CD8-positive, alpha-beta memory T cell (primary cell): ENCODE measurements at regions not wholly inside any gene's neighbourhood (a gene's known extent, or its start where the extent isn't known, plus 50 kb on each side); places are given as distances from the start of the nearest gene placed in this dataset.

Source experiments
- CTCF ChIA-PET: fragments of 350-600 bp; sonication (Branson Sonifier 250); formaldehyde crosslinking; loops from one replicate; lab custom pipeline; 2021; ENCODE audit warnings: antibody characterized with exemption; lab: Charles Lee
- POLR2A ChIA-PET: fragments of 350-600 bp; sonication (Branson Sonifier 250); formaldehyde crosslinking; loops from one replicate; lab custom pipeline; 2021; ENCODE audit warnings: antibody characterized with exemption; lab: Charles Lee
- DNase-seq, 5 donors: peaks; one replicate each; pipeline versions ENCODE4 v3.0.0 to v3.0.0-alpha.2; 2020 to 2022; ENCODE audit warnings: mixed read lengths in 1 of 5
- H3K27ac ChIP-seq: one replicate; pipeline ENCODE4 v1.7.0; 2013; ENCODE audit warnings: low read depth, mild to moderate bottlenecking, low read length, moderate library complexity
- H3K27me3 ChIP-seq: 2 replicates; pipeline ENCODE4 v1.7.0; 2013; ENCODE audit warnings: low read length, mild to moderate bottlenecking; ENCODE audit not compliant: insufficient read depth, poor library complexity, severe bottlenecking
- H3K36me3 ChIP-seq: 2 replicates; pipeline ENCODE4 v1.7.0; 2013; ENCODE audit warnings: mild to moderate bottlenecking, low read length, moderate library complexity; ENCODE audit not compliant: insufficient read depth
- H3K4me1 ChIP-seq: 2 replicates; pipeline ENCODE4 v1.7.0; 2013; ENCODE audit warnings: mild to moderate bottlenecking, low read length, moderate library complexity; ENCODE audit not compliant: insufficient read depth
- H3K4me3 ChIP-seq: 2 replicates; pipeline ENCODE4 v1.7.0; 2013; ENCODE audit warnings: mild to moderate bottlenecking, low read length
- H3K9me3 ChIP-seq: 2 replicates; pipeline ENCODE4 v1.7.0; 2013; ENCODE audit warnings: mild to moderate bottlenecking, low read length
- H3K27ac Mint-ChIP-seq, 8 donors: one replicate each; pipeline ENCODE4 v1.8.0; 2020 to 2021; ENCODE audit warnings: mixed read lengths in 8 of 8, mild to moderate bottlenecking in 6 of 8, inconsistent platforms in 3 of 8, moderate library complexity in 3 of 8
- H3K27me3 Mint-ChIP-seq, 2 donors: one replicate each; pipeline ENCODE4 v1.8.0; 2020 to 2021; ENCODE audit warnings: mixed read lengths in 2 of 2, mild to moderate bottlenecking in 1 of 2, moderate library complexity in 1 of 2
- H3K36me3 Mint-ChIP-seq, 3 donors: one replicate each; pipeline ENCODE4 v1.8.0; 2020 to 2021; ENCODE audit warnings: mixed read lengths in 3 of 3, inconsistent platforms in 1 of 3, mild to moderate bottlenecking in 1 of 3
- H3K4me1 Mint-ChIP-seq, 3 donors: one replicate each; pipeline ENCODE4 v1.8.0; 2020 to 2021; ENCODE audit warnings: mixed read lengths in 3 of 3, inconsistent platforms in 1 of 3, mild to moderate bottlenecking in 1 of 3
- H3K4me3 Mint-ChIP-seq, 7 donors: one replicate each; pipeline ENCODE4 v1.8.0; 2020 to 2021; ENCODE audit warnings: mixed read lengths in 7 of 7, mild to moderate bottlenecking in 6 of 7, moderate library complexity in 4 of 7, inconsistent platforms in 2 of 7
- H3K9me3 Mint-ChIP-seq, 5 donors: one replicate each; pipeline ENCODE4 v1.8.0; 2020 to 2022; ENCODE audit warnings: mixed read lengths in 5 of 5, mild to moderate bottlenecking in 3 of 5, moderate library complexity in 2 of 5, inconsistent platforms in 1 of 5

DNA sequence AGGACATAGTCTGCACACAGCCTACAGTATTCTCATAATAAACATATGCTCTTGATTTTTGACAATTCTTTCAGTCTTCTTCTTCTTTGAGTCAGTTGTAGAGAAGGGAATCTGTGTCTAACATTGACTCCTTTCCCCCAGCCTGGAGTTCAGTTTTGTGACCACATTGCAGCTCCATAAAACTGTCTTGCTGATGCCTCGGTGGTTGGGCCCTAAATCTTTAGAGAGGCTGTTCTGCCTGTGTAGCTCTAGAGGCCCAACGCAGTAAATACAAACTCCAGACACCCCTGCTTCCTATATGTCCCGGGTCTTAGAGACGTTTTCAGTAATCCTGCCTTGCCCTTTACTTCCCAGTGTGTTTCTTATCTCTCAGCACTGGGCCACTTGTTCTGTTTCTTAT lies 639.5 kb upstream of the AADAT start:
- Mint-ChIP-seq H3K4me1 (no peaks in the 10 kb centered on the region), H3K36me3 (no peaks in the 10 kb centered on the region), H3K9me3 (peaks cover 2 to 13% (median 4%) of the 10 kb centered on the region in 5 donors), H3K27me3 (no peaks in the 10 kb centered on the region), H3K27ac (no peak overlapping the region), H3K4me3 (no peak overlapping the region)
- Histone ChIP-seq H3K27ac (no peak overlapping the region), H3K27me3 (no peaks in the 10 kb centered on the region), H3K9me3 (no peaks in the 10 kb centered on the region), H3K4me3 (no peak overlapping the region), H3K4me1 (no peaks in the 10 kb centered on the region), H3K36me3 (no peaks in the 10 kb centered on the region)
- CTCF ChIA-PET = no interaction called here
- no peak for DNase-seq
- POLR2A ChIA-PET = no interaction called here

DNA sequence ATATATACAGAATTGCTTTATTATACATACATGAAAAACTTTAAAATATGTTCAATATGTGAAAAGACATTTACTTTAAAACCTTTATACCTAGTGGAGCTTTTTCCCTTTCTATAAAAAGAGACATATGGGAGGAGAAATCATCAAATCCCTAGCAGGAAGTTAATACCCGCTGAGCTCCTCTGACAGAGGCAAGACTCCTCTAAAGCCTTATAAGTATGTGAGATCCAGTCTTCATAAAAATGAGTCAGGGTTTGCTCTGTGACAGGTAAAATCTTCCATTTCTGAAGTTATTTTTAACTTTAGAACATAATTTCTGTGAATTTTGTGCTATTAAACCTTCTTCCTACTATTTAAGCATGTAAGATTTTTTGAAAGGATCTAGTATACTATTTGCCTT lies 634.4 kb upstream of the AADAT start:
- H3K27ac Mint-ChIP-seq = no peak overlapping the region
- no peaks in the 10 kb centered on the region for H3K36me3 Mint-ChIP-seq
- no peaks in the 10 kb centered on the region for H3K27me3 Mint-ChIP-seq
- Histone ChIP-seq H3K4me1 (no peaks in the 10 kb centered on the region), H3K27ac (no peak overlapping the region), H3K9me3 (no peaks in the 10 kb centered on the region), H3K27me3 (no peaks in the 10 kb centered on the region), H3K4me3 (no peak overlapping the region), H3K36me3 (no peaks in the 10 kb centered on the region)
- CTCF ChIA-PET = no interaction called here
- H3K4me1 Mint-ChIP-seq = no peaks in the 10 kb centered on the region
- no peak for DNase-seq
- H3K9me3 Mint-ChIP-seq = peaks cover 0 to 17% (median 4%) of the 10 kb centered on the region in 5 donors
- no peak overlapping the region for H3K4me3 Mint-ChIP-seq
- POLR2A ChIA-PET = no interaction called here

DNA sequence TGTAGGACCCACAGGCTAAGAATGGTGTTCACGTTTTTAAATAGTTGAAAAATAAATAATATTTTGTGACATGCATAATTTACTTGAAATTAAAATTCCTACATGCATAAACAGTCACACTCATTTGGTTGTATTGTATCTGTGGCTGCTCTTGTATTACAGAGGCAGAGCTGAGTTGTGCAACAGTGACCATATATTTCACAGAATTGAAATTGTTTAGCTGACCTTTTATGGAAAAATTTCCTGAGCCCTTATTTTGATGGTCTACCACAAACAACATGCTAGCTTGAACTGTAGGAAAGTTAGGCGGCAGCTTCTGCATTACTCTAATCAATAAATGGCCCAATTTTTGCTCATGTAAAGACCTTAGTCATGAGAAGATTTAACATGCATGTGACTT lies 633.4 kb upstream of the AADAT start:
- Histone ChIP-seq H3K27me3 (no peaks in the 10 kb centered on the region), H3K4me1 (no peaks in the 10 kb centered on the region), H3K36me3 (no peaks in the 10 kb centered on the region), H3K27ac (no peak overlapping the region), H3K4me3 (no peak overlapping the region), H3K9me3 (no peaks in the 10 kb centered on the region)
- ChIA-PET POLR2A (no interaction called here), CTCF (no interaction called here)
- peaks cover 0 to 17% (median 4%) of the 10 kb centered on the region in 5 donors for H3K9me3 Mint-ChIP-seq
- H3K27me3 Mint-ChIP-seq = no peaks in the 10 kb centered on the region
- H3K4me1 Mint-ChIP-seq = no peaks in the 10 kb centered on the region
- no peak overlapping the region for H3K27ac Mint-ChIP-seq
- no peak overlapping the region for H3K4me3 Mint-ChIP-seq
- no peaks in the 10 kb centered on the region for H3K36me3 Mint-ChIP-seq
- DNase-seq = no peak

DNA sequence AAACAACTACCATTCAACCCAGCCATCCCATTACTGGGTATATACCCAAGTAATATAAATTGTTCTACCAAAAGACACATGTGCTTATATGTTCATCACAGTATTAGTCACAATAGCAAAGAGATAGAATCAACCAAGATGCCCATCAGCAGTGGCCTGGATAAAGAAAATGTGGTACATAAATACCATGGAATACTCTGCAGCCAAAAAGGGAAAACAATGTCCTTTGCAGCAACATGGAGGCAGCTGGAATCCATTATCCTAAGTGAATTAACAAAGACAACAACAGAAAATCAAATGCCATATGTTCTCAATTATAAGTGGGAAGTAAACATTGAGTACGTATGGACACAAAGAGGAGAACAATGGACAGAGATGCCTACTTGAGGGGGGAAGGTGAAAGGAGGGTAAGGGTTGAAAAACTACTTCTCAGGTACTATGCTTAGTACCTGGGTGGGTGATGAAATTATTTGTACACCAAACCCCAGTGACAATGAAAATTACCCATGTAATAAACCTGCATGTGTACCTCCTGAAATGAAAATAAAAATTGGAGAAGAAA lies 632.1 kb upstream of the AADAT start:
- H3K4me1 Mint-ChIP-seq = no peaks in the 10 kb centered on the region
- no peak overlapping the region for H3K27ac ChIP-seq
- no peaks in the 10 kb centered on the region for H3K27me3 Mint-ChIP-seq
- H3K4me3 ChIP-seq = no peak overlapping the region
- no peaks in the 10 kb centered on the region for H3K36me3 Mint-ChIP-seq
- no peaks in the 10 kb centered on the region for H3K27me3 ChIP-seq
- H3K36me3 ChIP-seq = no peaks in the 10 kb centered on the region
- DNase-seq = no peak
- ChIA-PET CTCF (no interaction called here), POLR2A (no interaction called here)
- no peaks in the 10 kb centered on the region for H3K9me3 ChIP-seq
- no peak overlapping the region for H3K4me3 Mint-ChIP-seq
- H3K4me1 ChIP-seq = no peaks in the 10 kb centered on the region
- H3K27ac Mint-ChIP-seq = no peak overlapping the region
- peaks cover 0 to 17% (median 4%) of the 10 kb centered on the region in 5 donors for H3K9me3 Mint-ChIP-seq

DNA sequence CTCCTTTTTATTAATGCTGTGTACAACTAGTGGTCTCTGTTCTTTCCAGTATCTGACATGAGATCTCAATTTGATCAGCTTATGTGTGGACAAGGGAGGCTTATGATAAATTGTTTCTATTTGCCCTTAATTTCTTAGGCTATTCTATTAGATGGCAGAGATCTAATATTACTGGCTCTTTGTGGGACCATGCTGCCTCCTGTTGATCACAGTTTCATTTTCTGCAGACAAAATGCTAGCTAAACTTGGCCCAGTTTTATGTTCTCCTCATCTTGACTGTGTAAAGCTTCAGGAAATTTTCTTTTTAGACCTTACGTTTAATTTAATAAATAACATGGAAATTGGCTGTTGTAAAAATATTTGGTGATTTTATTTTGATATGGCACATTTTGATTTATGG lies 627.1 kb upstream of the AADAT start:
- no peak overlapping the region for H3K4me3 ChIP-seq
- H3K9me3 ChIP-seq = no peaks in the 10 kb centered on the region
- DNase-seq = no peak
- Mint-ChIP-seq H3K36me3 (no peaks in the 10 kb centered on the region), H3K4me1 (no peaks in the 10 kb centered on the region), H3K27ac (no peak overlapping the region), H3K9me3 (peaks cover 3 to 21% (median 10%) of the 10 kb centered on the region in 5 donors), H3K4me3 (no peak overlapping the region), H3K27me3 (no peaks in the 10 kb centered on the region)
- CTCF ChIA-PET = no interaction called here
- POLR2A ChIA-PET = no interaction called here
- no peaks in the 10 kb centered on the region for H3K27me3 ChIP-seq
- H3K36me3 ChIP-seq = no peaks in the 10 kb centered on the region
- no peak overlapping the region for H3K27ac ChIP-seq
- no peaks in the 10 kb centered on the region for H3K4me1 ChIP-seq

DNA sequence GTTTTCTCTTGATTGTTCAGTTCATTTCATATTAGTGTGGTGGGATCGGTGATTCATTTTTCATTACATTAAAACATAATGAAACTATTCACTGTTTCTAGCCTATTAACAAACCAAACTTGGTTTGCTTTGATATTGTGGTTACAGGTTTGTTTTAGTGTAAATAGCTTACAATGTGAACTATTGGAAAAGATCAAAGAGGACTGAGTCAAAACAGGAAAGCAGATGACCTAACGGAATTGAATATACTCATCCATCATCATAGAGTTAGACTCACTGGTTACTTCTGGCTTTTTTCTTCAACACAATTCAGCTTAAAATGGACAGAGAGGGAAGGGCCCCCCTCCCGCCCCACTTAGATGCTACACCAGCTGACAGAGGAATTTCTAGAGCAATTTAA lies 616.2 kb upstream of the AADAT start:
- Mint-ChIP-seq H3K27ac (no peak overlapping the region), H3K9me3 (peaks cover 0 to 14% (median 2%) of the 10 kb centered on the region in 5 donors), H3K4me1 (no peaks in the 10 kb centered on the region), H3K4me3 (no peak overlapping the region), H3K27me3 (no peaks in the 10 kb centered on the region), H3K36me3 (no peaks in the 10 kb centered on the region)
- Histone ChIP-seq H3K9me3 (no peaks in the 10 kb centered on the region), H3K36me3 (no peaks in the 10 kb centered on the region), H3K4me3 (no peak overlapping the region), H3K27me3 (no peaks in the 10 kb centered on the region), H3K4me1 (no peaks in the 10 kb centered on the region), H3K27ac (no peak overlapping the region)
- ChIA-PET POLR2A (no interaction called here), CTCF (no interaction called here)
- DNase-seq = no peak

DNA sequence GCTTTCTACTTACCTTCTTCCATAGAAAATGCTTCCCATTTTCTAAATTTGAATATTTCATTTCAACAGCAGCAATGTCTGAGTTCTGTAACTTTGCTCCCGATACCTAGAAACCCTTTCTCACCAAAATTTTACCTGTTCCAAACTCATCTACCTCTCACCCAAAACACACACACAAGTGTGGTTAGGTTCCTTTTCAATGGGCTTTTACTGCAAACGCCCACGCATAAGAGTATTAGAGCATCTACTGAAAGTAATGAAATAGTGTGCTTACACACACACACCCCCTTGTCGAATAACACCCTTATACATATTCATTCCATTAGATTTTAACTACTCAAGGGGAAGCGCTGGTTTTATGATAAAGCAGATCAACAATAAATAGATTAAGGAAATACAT lies 610.3 kb upstream of the AADAT start:
- Mint-ChIP-seq H3K4me1 (no peaks in the 10 kb centered on the region), H3K27me3 (no peaks in the 10 kb centered on the region), H3K4me3 (no peak overlapping the region), H3K36me3 (no peaks in the 10 kb centered on the region), H3K27ac (no peak overlapping the region), H3K9me3 (peaks cover 3 to 12% (median 8%) of the 10 kb centered on the region in 5 donors)
- DNase-seq = no peak
- Histone ChIP-seq H3K9me3 (no peaks in the 10 kb centered on the region), H3K27ac (no peak overlapping the region), H3K4me3 (no peak overlapping the region), H3K27me3 (no peaks in the 10 kb centered on the region), H3K4me1 (no peaks in the 10 kb centered on the region), H3K36me3 (no peaks in the 10 kb centered on the region)
- CTCF ChIA-PET = interaction anchor here (1.6 kb wide), 1 partner anchor 12 kb away, joined by 3 read pairs; no protein-coding TSS in a partner anchor
- POLR2A ChIA-PET = no interaction called here

DNA sequence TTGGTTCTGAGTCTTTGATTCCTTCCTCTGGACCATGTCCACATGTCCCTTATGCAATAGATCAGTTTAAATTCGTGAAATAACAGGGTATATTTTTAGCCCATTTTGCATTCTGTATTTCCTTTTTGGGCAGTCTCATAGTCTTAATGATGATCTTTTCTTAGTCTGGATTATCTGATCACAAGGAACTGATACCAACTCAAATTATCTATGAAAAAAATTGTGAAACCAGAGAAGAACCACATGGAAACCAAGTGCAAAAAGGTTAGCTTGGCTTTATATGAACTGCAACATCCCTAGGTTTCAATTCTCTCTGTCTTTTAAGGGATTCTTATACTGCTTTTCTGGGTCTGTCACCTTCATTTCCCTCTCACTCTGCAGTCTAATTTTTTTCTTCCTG lies 608.6 kb upstream of the AADAT start:
- ChIA-PET POLR2A (no interaction called here), CTCF (no interaction called here)
- H3K4me3 ChIP-seq = no peak overlapping the region
- no peaks in the 10 kb centered on the region for H3K9me3 ChIP-seq
- Mint-ChIP-seq H3K4me1 (no peaks in the 10 kb centered on the region), H3K4me3 (no peak overlapping the region), H3K27ac (no peak overlapping the region), H3K27me3 (no peaks in the 10 kb centered on the region), H3K36me3 (no peaks in the 10 kb centered on the region), H3K9me3 (peaks cover 6 to 13% (median 10%) of the 10 kb centered on the region in 5 donors)
- no peak overlapping the region for H3K27ac ChIP-seq
- no peaks in the 10 kb centered on the region for H3K27me3 ChIP-seq
- H3K4me1 ChIP-seq = no peaks in the 10 kb centered on the region
- no peak for DNase-seq
- H3K36me3 ChIP-seq = no peaks in the 10 kb centered on the region

DNA sequence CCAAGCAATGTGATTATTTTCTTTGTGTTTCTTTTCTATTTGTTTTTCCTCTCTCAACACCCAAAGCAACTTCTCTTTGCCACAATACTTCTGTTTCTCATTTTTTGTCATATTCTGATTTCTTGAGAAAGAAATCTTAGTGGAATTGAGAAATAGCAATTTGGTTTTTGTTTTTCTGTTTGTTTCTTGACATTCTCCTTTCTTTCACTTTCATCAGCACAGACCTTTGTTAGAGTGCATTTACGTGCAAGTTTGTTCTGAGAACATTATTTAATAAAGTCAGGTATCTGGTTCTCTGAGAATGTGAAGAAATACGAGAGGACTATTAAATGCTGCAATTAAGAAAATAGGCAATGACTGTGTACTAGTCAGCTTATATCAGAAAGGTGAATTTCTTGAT lies 608.1 kb upstream of the AADAT start:
- no peaks in the 10 kb centered on the region for H3K36me3 Mint-ChIP-seq
- ChIA-PET POLR2A (no interaction called here), CTCF (no interaction called here)
- no peak overlapping the region for H3K4me3 Mint-ChIP-seq
- peaks cover 6 to 17% (median 10%) of the 10 kb centered on the region in 5 donors for H3K9me3 Mint-ChIP-seq
- H3K27me3 ChIP-seq = no peaks in the 10 kb centered on the region
- H3K4me1 ChIP-seq = no peaks in the 10 kb centered on the region
- H3K4me1 Mint-ChIP-seq = no peaks in the 10 kb centered on the region
- no peak overlapping the region for H3K27ac Mint-ChIP-seq
- peaks cover 0 to 1% of the 10 kb centered on the region in 2 donors for H3K27me3 Mint-ChIP-seq
- H3K27ac ChIP-seq = no peak overlapping the region
- H3K9me3 ChIP-seq = no peaks in the 10 kb centered on the region
- H3K36me3 ChIP-seq = no peaks in the 10 kb centered on the region
- H3K4me3 ChIP-seq = no peak overlapping the region
- no peak for DNase-seq
